ENCODE measurements at regions not wholly inside any gene's neighbourhood (a gene's known extent, or its start where the extent isn't known, plus 50 kb on each side); places are given as distances from the start of the nearest gene placed in this dataset.

GRCh38 chr4:53713767-53714166, 122.5 kb upstream of the LNX1 start:
- Histone ChIP-seq H3K4me3 (ENCODE audit: insufficient read length, low read depth) (no peak overlapping the region), H3K4me1 (ENCODE audit: insufficient read depth, insufficient read length) (no peaks in the 10 kb centered on the region), H3K36me3 (ENCODE audit: insufficient read depth, insufficient read length, low read length) (no peaks in the 10 kb centered on the region), H3K9me3 (ENCODE audit: insufficient read depth, low read length) (no peaks in the 10 kb centered on the region), H3K27me3 (ENCODE audit: insufficient read depth, insufficient read length) (no peaks in the 10 kb centered on the region), H3K9ac (ENCODE audit: insufficient read length, low read depth) (no peak overlapping the region)
- no peak for TF ChIP-seq SUZ12 (IDR thresholded peaks at IDR 0.05; ENCODE audit: extremely low read depth, insufficient read depth, insufficient read length)
- TF ChIP-seq ZNF274 (IDR thresholded peaks at IDR 0.05; ENCODE audit: low read depth, low read length), result no peak
- TF ChIP-seq YY1 (IDR thresholded peaks at IDR 0.05; ENCODE audit: insufficient read depth, insufficient read length), result no peak
- DNase-seq (ENCODE audit: low read depth, low spot score), result no peak

GRCh38 chr4:53713296-53713695, 122.0 kb upstream of the LNX1 start:
- H3K27me3 ChIP-seq (ENCODE audit: insufficient read depth, insufficient read length), result no peaks in the 10 kb centered on the region
- TF ChIP-seq YY1 (IDR thresholded peaks at IDR 0.05; ENCODE audit: insufficient read depth, insufficient read length), result no peak
- no peak for TF ChIP-seq ZNF274 (IDR thresholded peaks at IDR 0.05; ENCODE audit: low read depth, low read length)
- no peak for TF ChIP-seq SUZ12 (IDR thresholded peaks at IDR 0.05; ENCODE audit: extremely low read depth, insufficient read depth, insufficient read length)
- no peaks in the 10 kb centered on the region for H3K9me3 ChIP-seq (ENCODE audit: insufficient read depth, low read length)
- no peak overlapping the region for H3K9ac ChIP-seq (ENCODE audit: insufficient read length, low read depth)
- H3K4me3 ChIP-seq (ENCODE audit: insufficient read length, low read depth), result no peak overlapping the region
- DNase-seq (ENCODE audit: low read depth, low spot score), result no peak
- no peaks in the 10 kb centered on the region for H3K36me3 ChIP-seq (ENCODE audit: insufficient read depth, insufficient read length, low read length)
- no peaks in the 10 kb centered on the region for H3K4me1 ChIP-seq (ENCODE audit: insufficient read depth, insufficient read length)

GRCh38 chr4:53712408-53713020, 121.2 kb upstream of the LNX1 start:
- no peaks in the 10 kb centered on the region for H3K36me3 ChIP-seq (ENCODE audit: insufficient read depth, insufficient read length, low read length)
- no peak overlapping the region for H3K9ac ChIP-seq (ENCODE audit: insufficient read length, low read depth)
- no peaks in the 10 kb centered on the region for H3K4me1 ChIP-seq (ENCODE audit: insufficient read depth, insufficient read length)
- no peak for TF ChIP-seq ZNF274 (IDR thresholded peaks at IDR 0.05; ENCODE audit: low read depth, low read length)
- TF ChIP-seq YY1 (IDR thresholded peaks at IDR 0.05; ENCODE audit: insufficient read depth, insufficient read length), result no peak
- TF ChIP-seq SUZ12 (IDR thresholded peaks at IDR 0.05; ENCODE audit: extremely low read depth, insufficient read depth, insufficient read length), result no peak
- no peaks in the 10 kb centered on the region for H3K9me3 ChIP-seq (ENCODE audit: insufficient read depth, low read length)
- no peak overlapping the region for H3K4me3 ChIP-seq (ENCODE audit: insufficient read length, low read depth)
- DNase-seq (ENCODE audit: low read depth, low spot score), result no peak
- H3K27me3 ChIP-seq (ENCODE audit: insufficient read depth, insufficient read length), result no peaks in the 10 kb centered on the region

GRCh38 chr4:53711926-53712325, 120.6 kb upstream of the LNX1 start:
- H3K4me3 ChIP-seq (ENCODE audit: insufficient read length, low read depth), result no peak overlapping the region
- H3K9me3 ChIP-seq (ENCODE audit: insufficient read depth, low read length), result no peaks in the 10 kb centered on the region
- no peaks in the 10 kb centered on the region for H3K4me1 ChIP-seq (ENCODE audit: insufficient read depth, insufficient read length)
- H3K27me3 ChIP-seq (ENCODE audit: insufficient read depth, insufficient read length), result no peaks in the 10 kb centered on the region
- no peaks in the 10 kb centered on the region for H3K36me3 ChIP-seq (ENCODE audit: insufficient read depth, insufficient read length, low read length)
- DNase-seq (ENCODE audit: low read depth, low spot score), result no peak
- TF ChIP-seq ZNF274 (IDR thresholded peaks at IDR 0.05; ENCODE audit: low read depth, low read length) (no peak), YY1 (IDR thresholded peaks at IDR 0.05; ENCODE audit: insufficient read depth, insufficient read length) (no peak), SUZ12 (IDR thresholded peaks at IDR 0.05; ENCODE audit: extremely low read depth, insufficient read depth, insufficient read length) (no peak)
- no peak overlapping the region for H3K9ac ChIP-seq (ENCODE audit: insufficient read length, low read depth)

- no peak overlapping the region for H3K4me3 ChIP-seq (ENCODE audit: insufficient read length, low read depth)
- no peaks in the 10 kb centered on the region for H3K27me3 ChIP-seq (ENCODE audit: insufficient read depth, insufficient read length)
- H3K4me1 ChIP-seq (ENCODE audit: insufficient read depth, insufficient read length), result no peaks in the 10 kb centered on the region
- no peak for DNase-seq (ENCODE audit: low read depth, low spot score)
- no peak for TF ChIP-seq SUZ12 (IDR thresholded peaks at IDR 0.05; ENCODE audit: extremely low read depth, insufficient read depth, insufficient read length)
- TF ChIP-seq ZNF274 (IDR thresholded peaks at IDR 0.05; ENCODE audit: low read depth, low read length), result no peak
- TF ChIP-seq YY1 (IDR thresholded peaks at IDR 0.05; ENCODE audit: insufficient read depth, insufficient read length), result no peak
- no peaks in the 10 kb centered on the region for H3K36me3 ChIP-seq (ENCODE audit: insufficient read depth, insufficient read length, low read length)
- H3K9ac ChIP-seq (ENCODE audit: insufficient read length, low read depth), result no peak overlapping the region
- H3K9me3 ChIP-seq (ENCODE audit: insufficient read depth, low read length), result no peaks in the 10 kb centered on the region
Observed at GRCh38 chr4:53709693-53710092, 118.4 kb upstream of the LNX1 start.

- no peak for DNase-seq (ENCODE audit: low read depth, low spot score)
- TF ChIP-seq YY1 (IDR thresholded peaks at IDR 0.05; ENCODE audit: insufficient read depth, insufficient read length) (no peak), SUZ12 (IDR thresholded peaks at IDR 0.05; ENCODE audit: extremely low read depth, insufficient read depth, insufficient read length) (no peak)
- Histone ChIP-seq H3K9me3 (ENCODE audit: insufficient read depth, low read length) (no peaks in the 10 kb centered on the region), H3K27me3 (ENCODE audit: insufficient read depth, insufficient read length) (no peaks in the 10 kb centered on the region), H3K4me1 (ENCODE audit: insufficient read depth, insufficient read length) (no peaks in the 10 kb centered on the region), H3K4me3 (ENCODE audit: insufficient read length, low read depth) (no peak overlapping the region), H3K36me3 (ENCODE audit: insufficient read depth, insufficient read length, low read length) (no peaks in the 10 kb centered on the region), H3K9ac (ENCODE audit: insufficient read length, low read depth) (no peak overlapping the region)
Observed at GRCh38 chr4:53707491-53707890, 116.2 kb upstream of the LNX1 start.

- TF ChIP-seq ZNF274 (IDR thresholded peaks at IDR 0.05; ENCODE audit: low read depth, low read length), result no peak
- no peak for TF ChIP-seq YY1 (IDR thresholded peaks at IDR 0.05; ENCODE audit: insufficient read depth, insufficient read length)
- TF ChIP-seq SUZ12 (IDR thresholded peaks at IDR 0.05; ENCODE audit: extremely low read depth, insufficient read depth, insufficient read length), result no peak
- H3K36me3 ChIP-seq (ENCODE audit: insufficient read depth, insufficient read length, low read length), result no peaks in the 10 kb centered on the region
- no peaks in the 10 kb centered on the region for H3K4me1 ChIP-seq (ENCODE audit: insufficient read depth, insufficient read length)
- no peak overlapping the region for H3K4me3 ChIP-seq (ENCODE audit: insufficient read length, low read depth)
- H3K9me3 ChIP-seq (ENCODE audit: insufficient read depth, low read length), result no peaks in the 10 kb centered on the region
- no peaks in the 10 kb centered on the region for H3K27me3 ChIP-seq (ENCODE audit: insufficient read depth, insufficient read length)
- DNase-seq (ENCODE audit: low read depth, low spot score), result peak; percentile 11
- H3K9ac ChIP-seq (ENCODE audit: insufficient read length, low read depth), result no peak overlapping the region
Observed at GRCh38 chr4:53706422-53707032, 115.2 kb upstream of the LNX1 start.
